ENCODE measurements at regions not wholly inside any gene's neighbourhood (a gene's known extent, or its start where the extent isn't known, plus 50 kb on each side); places are given as distances from the start of the nearest gene placed in this dataset.

DNA sequence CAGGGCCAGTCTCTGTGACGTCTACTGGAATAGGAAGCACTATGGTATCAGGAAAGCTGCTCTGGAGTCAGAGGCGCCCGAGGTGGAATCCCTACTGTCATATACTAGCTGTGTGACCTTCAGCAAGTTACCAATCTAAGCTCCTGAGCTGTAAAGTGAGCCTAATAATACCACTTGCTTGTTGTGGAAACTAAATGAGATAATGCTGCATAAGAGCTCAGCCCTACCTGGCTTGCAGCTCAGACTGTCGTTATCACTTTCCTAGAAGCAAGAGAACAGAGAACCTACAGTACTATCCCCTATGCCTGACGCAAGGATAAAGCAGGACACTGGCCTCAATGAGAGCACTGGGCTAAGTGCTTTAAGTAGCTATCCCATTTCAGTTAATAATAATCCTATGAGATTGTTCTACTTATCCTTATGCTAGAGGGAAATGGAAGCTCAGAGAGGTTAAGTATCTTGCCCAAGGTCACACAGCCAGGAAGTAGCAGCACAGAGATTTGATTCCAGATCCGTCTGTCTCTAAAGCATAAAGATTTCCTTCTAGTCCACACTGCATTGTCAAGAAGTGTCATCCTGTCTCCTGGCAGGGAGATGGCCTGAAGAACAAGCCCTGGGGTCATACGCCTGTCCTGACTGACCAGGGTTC is 195.2 kb downstream of the TLE3 start:
- no peak for DNase-seq
- no peak for ATAC-seq
- H3K4me1 Mint-ChIP-seq: no peaks in the 10 kb centered on the region
- H3K4me3 Mint-ChIP-seq: no peak overlapping the region
- no peaks in the 10 kb centered on the region for H3K9me3 Mint-ChIP-seq
- H3K27ac Mint-ChIP-seq: no peak overlapping the region
- peaks cover 6% of the 10 kb centered on the region for H3K27me3 Mint-ChIP-seq

DNA sequence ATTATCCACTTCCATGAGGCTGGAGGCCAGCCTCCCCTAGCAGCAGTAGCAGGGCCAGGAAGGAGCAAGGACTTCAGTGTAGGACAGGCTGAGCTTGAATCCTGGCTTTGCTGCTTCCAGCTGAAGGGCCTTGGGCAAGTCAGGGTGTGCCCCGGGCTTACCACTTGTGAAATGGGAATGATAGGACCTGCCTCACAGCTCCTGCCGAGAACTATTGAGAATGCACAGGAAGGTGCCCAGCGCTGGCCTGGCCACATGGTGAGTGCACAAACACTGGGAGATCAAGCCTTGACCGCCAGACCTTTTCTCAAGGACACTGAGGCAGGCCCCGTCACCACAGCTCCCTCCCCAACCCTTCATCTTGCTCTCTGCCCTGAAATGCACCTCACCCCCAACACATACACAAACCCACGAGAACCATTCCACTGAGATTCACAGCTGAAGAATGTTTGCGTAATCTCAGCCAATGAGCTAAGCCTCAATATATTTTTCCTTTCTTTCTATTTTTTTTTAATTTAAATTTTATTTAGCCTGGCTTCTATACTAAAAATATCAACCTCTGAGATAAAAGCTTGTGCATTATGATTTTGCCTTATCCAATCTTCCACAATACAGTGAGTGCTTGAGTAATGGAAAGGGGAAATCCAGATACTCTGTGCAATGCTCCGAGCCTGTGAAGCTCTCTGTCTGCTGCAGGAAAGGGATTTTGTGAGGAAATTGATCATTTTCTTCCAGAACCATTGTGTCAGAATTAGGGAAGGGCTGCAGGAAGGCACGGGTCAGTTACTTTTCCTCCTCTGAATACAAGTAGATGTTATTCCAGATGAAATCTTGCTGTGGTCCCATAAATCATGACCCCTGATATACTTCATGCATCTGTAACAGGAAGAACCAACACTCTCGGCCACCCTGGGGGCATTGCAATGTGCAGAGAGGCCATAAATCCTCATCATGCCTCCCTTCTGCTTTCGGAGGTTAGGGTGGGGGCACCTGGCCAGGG is 193.9 kb downstream of the TLE3 start:
- DNase-seq: no peak
- H3K4me3 Mint-ChIP-seq: no peak overlapping the region

DNA sequence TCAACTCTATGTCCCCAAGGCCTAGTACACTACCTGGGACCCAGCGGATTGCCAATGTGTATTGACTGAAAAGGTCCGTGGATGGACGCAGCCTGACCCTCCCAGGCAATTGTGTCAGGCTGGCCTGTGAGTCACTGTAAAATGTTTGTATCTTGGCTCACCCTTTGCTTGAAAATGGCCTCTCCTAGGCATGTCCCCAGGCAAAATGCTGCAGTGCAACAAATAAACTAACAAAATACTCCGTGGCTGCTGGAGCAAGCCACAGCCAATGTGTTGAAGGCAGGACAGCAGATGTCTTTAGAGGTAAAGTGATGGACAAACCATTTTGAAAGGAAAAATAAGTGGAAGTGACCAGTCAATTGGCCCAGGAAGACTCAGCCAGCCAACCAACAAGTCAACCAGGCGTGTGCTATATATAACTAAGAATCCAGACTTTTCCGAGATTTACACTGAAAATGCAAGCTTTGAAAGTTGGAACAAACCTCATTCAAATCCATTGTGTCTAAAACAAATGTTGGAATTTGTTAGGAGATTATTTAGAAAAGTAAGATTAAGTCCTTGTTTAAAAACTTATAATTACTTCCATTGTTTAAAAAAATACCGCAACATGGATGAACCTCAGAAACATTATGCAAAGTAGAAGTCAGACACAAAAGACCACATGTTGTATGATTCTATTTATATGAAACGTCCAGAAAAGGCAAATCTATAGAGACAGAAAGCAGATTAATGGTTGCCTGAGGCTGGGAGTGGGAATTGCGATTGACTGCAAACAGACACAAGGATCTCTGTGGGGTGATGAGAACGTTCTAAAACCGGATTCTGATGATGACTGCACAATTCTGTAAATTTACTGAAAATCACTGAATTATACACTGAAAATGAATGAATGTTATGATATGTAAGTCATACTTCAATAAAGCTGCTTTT is 191.2 kb downstream of the TLE3 start:
- no peaks in the 10 kb centered on the region for H3K4me1 Mint-ChIP-seq
- no peak for DNase-seq
- peaks cover 5% of the 10 kb centered on the region for H3K27me3 Mint-ChIP-seq
- ATAC-seq: no peak
- peaks cover 0 to 6% of the 10 kb centered on the region in 2 donors for H3K9me3 Mint-ChIP-seq
- no peak overlapping the region for H3K27ac Mint-ChIP-seq
- no peak overlapping the region for H3K4me3 Mint-ChIP-seq

More for the DNA sequence above, 193.9 kb downstream of the TLE3 start:
- ATAC-seq: no peak
- H3K27me3 Mint-ChIP-seq: peaks cover 6% of the 10 kb centered on the region
- H3K27ac Mint-ChIP-seq: no peak overlapping the region
- H3K4me1 Mint-ChIP-seq: no peaks in the 10 kb centered on the region
- no peaks in the 10 kb centered on the region for H3K9me3 Mint-ChIP-seq

DNA sequence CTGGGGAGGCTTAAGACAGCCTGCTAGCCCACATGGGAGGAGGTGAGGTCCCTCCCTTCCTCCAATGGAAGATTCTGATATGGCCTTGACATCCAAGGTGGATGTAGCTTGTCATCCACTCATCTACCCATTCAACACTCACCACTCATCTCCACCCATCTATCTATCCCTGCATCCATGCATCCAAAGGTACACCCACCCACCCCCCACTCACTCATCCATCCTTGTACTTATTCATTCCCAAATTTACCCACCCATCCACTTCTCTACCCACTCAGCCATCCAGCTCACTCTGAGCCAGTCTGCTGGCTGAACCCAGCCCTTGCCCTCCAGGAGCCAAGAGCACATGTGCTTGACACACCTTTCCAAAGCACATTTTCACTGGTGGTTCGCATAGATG is 189.7 kb downstream of the TLE3 start:
- Mint-ChIP-seq H3K4me3 (no peak overlapping the region), H3K27me3 (no peaks in the 10 kb centered on the region), H3K27ac (no peak overlapping the region), H3K9me3 (peaks cover 0 to 6% of the 10 kb centered on the region in 2 donors), H3K4me1 (no peaks in the 10 kb centered on the region)
- DNase-seq (no peak), ATAC-seq (no peak)

DNA sequence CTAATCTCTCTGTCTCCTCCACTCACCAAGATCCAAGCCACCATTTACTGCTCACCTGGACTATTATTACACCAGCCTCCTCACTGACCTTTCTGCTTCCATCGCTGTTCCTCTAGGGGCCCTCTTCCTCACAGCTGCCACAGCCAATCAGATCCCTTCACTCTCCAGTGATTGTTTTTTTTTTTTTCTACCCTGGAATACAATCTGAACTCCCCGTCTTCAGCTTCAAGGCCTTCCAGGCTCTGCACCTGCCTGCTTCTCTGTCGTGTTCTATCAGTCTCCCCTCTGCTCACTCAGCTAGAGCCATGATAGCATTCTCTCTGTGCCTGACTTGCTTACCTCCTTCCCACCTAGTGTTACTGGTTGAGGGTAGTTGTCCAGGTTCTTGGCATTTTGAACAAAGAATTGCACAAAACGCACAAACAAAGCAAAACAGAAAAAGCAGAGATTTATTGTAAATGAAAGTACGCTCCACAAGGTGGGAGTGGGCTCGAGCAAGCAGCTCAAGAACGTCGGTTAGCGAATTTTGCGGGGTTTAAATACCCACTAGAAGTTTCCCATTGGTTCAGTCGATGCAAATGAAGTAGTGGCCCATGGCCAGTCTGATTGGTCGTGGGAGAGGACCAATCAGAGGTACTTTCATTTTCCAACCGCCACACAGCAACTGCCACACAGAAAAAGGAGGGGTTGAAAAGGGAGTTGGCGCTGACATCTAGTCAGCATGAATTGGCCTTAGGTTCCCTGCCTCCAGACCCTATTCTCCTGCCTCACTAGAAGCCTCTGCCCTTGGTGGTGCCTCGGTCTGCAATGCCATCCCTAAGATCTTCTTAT is 188.9 kb downstream of the TLE3 start:
- Mint-ChIP-seq H3K27me3 (no peaks in the 10 kb centered on the region), H3K4me3 (no peak overlapping the region), H3K4me1 (no peaks in the 10 kb centered on the region), H3K27ac (no peak overlapping the region), H3K9me3 (peaks cover 0 to 6% of the 10 kb centered on the region in 2 donors)
- ATAC-seq: no peak
- no peak for DNase-seq

DNA sequence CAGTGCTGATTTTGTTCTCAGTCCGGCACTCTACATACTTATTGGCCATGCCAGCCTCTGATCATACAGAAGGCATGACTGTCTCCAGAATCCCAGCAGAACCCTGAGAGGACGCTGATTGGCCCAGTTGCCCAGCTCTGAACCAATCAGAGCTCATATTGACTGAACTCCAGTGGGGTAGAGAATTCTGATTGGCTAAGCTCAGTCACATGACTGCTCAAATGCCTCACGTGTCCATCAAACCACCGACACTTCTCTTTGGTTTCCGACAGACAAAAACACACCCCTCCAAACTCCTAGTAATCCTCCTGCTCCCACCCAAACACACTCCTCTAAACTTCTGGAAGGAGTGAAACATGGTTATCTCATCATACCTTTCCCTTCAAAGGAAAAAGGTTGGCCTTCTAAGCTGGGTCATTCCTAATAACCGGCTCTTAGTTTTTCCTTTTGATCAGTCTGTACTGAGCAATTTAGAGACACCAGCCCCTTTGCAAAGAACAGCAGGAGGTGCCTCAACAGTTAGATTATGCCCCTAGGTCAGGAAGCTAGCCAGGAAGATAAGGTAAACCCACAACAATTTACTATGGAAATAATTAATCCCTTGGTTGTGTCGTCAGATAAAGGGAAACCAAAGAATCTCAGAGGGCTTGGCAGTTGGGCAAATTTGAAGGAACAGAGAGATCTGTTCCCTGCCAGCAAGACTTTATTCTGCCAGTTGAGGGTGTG is 187.8 kb downstream of the TLE3 start:
- Mint-ChIP-seq H3K4me1 (no peaks in the 10 kb centered on the region), H3K4me3 (no peak overlapping the region), H3K9me3 (peaks cover 0 to 6% of the 10 kb centered on the region in 2 donors), H3K27ac (no peak overlapping the region), H3K27me3 (no peaks in the 10 kb centered on the region)
- ATAC-seq (no peak), DNase-seq (no peak)

DNA sequence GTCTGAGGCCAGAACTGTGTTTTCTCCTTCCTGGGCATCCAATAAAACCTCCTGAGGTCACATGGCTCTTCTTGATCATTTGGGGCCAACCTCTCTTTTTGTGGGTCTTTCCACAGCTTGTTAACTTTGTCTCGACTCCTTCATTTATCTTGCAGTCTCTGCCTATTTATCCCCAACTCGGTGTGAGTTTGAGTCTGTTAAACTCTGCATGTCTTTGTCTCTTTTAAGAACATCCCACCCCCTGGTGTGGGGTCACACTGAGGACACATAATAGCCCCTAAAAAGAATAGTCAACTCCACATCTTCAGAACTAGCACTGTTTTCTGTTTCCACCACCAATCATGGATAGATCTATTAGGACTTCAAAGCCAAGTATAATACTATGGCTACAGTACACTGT is 187.2 kb downstream of the TLE3 start:
- Mint-ChIP-seq H3K27ac (no peak overlapping the region), H3K4me1 (no peaks in the 10 kb centered on the region), H3K9me3 (peaks cover 0 to 6% of the 10 kb centered on the region in 2 donors), H3K4me3 (no peak overlapping the region), H3K27me3 (no peaks in the 10 kb centered on the region)
- DNase-seq (no peak), ATAC-seq (no peak)

DNA sequence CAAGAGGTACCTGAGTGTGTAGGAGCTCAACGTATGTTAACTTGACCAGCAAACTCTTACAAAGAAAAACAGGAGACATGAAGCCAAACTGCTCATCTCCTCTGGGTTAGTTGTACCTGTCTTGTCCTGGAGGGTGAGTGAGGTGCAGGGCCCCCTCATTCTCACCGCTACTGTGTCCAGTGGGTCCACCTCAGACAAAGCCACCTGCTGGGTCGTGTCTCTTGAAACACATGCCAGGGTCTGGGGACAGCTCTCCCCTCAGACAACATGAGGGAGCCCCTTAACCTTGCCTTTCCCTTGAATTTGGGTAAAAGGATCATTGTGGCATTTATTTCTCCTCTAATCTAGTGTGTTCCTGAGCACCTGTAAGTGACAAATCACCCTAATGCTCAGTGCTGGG is 185.6 kb downstream of the TLE3 start:
- Mint-ChIP-seq H3K27ac (peak overlapping the region in 1 of 2 donors; percentile 48), H3K4me3 (no peak overlapping the region), H3K27me3 (no peaks in the 10 kb centered on the region), H3K4me1 (no peaks in the 10 kb centered on the region), H3K9me3 (peaks cover 0 to 6% of the 10 kb centered on the region in 2 donors)
- DNase-seq (no peak), ATAC-seq (no peak)

DNA sequence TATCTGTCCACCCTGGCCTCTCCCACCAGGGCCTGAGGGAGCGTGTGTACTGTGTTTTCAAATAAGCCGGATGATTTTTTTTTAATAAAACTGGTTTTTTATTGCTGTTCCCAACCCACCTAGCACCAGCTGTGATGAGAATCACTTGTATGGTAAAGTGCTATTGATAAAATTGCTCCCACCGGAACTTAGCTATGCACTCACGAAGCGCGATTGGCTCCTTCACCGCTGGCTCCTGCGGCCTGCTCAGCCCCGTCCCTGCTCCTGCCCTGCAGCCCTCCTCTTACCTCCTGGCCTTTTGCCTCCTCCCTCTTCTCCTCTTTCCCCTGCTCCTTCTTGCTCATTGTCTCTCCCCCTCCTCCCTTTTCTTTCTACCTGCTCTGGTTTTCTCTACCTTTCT is 183.7 kb downstream of the TLE3 start:
- DNase-seq (no peak), ATAC-seq (no peak)
- H3K27ac Mint-ChIP-seq: no peak overlapping the region
- H3K9me3 Mint-ChIP-seq: peaks cover 0 to 6% of the 10 kb centered on the region in 2 donors
- no peak overlapping the region for H3K4me3 Mint-ChIP-seq
- no peaks in the 10 kb centered on the region for H3K27me3 Mint-ChIP-seq
- H3K4me1 Mint-ChIP-seq: no peaks in the 10 kb centered on the region

DNA sequence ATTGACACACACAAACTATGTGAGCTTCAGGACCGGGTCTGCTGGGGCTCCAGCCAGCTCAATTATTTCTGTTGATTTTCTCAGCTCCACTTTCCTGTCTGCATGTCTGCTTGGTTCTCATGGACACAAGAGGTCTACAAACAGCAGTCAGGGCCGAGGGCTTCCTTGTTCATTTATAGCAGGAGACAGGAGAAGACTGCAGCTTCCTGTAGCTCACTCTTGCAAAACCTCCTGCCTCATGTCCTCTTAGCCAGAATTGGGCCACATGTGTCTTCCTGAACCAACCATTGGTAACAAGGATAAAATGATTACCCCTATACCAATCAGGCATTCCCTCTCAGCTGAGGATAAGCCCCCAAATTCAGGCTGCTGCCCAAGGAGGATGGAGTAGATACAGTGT is 182.8 kb downstream of the TLE3 start:
- Mint-ChIP-seq H3K9me3 (peaks cover 0 to 6% of the 10 kb centered on the region in 2 donors), H3K4me3 (no peak overlapping the region), H3K27ac (no peak overlapping the region), H3K4me1 (no peaks in the 10 kb centered on the region), H3K27me3 (no peaks in the 10 kb centered on the region)
- DNase-seq (no peak), ATAC-seq (no peak)

DNA sequence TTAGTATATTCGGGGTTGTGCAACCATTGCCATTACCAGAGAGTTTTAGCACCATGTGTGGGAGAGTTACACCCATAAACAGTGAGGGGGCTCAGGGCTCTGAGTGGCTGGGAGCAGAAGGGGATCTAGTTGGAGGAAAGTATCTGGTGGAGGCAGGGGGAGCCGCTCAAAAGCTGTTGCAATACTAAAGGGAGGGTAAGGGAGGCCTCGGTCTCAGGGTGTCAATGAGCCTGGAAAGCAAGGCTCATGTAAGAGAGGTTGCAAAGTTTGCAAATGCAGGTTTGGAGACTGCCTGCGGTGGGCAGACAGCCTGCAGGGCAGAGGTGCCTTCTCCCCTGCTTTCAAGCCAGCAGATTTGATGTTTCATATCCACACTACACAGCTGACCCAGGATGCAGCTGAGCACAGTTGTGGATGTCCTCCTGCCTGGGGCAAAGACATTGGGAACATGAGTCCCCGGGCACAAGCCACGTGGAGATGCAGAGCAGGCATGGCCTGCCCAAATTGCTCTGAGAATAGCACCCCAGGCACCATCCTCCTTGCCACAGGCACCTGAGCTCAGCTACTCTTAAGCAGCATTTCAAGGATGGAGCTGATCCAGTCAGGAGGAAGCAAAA is 181.4 kb downstream of the TLE3 start:
- no peaks in the 10 kb centered on the region for H3K9me3 Mint-ChIP-seq
- H3K4me1 Mint-ChIP-seq: no peaks in the 10 kb centered on the region
- no peak for DNase-seq
- ATAC-seq: no peak
- H3K27ac Mint-ChIP-seq: no peak overlapping the region
- H3K27me3 Mint-ChIP-seq: no peaks in the 10 kb centered on the region
- no peak overlapping the region for H3K4me3 Mint-ChIP-seq

DNA sequence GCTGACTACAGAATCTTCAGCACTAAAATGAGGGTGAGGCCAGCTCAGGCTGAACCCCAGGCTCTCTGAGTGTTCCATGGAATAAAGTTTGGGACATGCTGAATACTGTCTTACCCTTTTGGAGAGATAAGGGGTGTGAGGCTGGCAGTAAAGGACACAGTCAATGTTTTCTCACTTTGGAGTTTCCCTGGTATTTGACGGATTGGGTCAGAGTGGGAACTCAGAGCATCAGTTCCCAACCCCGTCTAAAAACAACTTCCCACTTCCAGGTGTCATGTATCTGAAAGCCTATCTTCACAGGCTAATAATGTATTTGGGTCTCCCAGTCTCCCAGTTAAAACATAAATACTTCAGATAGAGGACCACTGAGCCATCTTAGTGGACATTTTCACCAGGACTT is 180.7 kb downstream of the TLE3 start:
- DNase-seq (no peak), ATAC-seq (no peak)
- no peak overlapping the region for H3K27ac Mint-ChIP-seq
- H3K4me1 Mint-ChIP-seq: no peaks in the 10 kb centered on the region
- no peaks in the 10 kb centered on the region for H3K9me3 Mint-ChIP-seq
- H3K4me3 Mint-ChIP-seq: no peak overlapping the region
- no peaks in the 10 kb centered on the region for H3K27me3 Mint-ChIP-seq

DNA sequence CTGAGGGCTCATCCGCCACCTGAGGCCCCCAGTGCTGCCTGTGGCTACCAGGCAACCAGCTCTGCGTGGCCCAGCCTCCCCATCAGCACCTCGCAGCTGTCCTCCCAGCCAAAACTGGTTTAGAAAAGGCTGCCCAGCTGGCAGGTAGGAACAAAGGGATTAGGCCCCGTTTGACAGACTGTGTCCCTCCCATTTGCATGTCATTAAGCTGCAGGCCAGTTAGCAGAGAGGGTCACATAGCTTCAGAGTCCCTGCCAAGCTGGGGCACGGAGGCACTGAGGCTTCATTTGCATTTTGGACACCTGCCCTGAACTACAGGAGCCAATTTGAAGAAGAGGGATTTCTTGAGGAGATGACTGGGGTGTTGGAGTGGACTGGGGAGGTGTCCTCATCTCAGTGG is 177.9 kb downstream of the TLE3 start:
- H3K27me3 Mint-ChIP-seq: no peaks in the 10 kb centered on the region

DNA sequence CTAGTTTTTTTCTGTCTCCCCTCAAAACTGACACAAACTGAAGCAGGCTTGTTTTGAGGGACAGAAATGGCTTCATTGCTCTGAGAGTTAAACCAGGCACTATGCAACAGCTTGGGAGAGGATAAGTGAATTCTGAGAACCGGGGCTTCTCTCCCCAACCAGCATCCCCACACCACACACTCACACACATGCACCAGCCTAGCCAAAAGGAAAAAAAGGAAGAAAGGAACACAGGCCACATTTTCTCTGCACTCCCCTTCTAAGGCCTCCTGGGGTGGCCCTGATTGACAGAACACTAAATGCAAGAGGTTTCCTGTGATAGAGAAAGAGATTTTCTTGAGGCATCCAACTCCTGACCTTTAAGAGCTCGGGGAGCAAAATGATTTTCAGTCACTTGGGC is 177.5 kb downstream of the TLE3 start:
- no peak for ATAC-seq
- no peak overlapping the region for H3K4me3 Mint-ChIP-seq
- peaks cover 18 to 25% of the 10 kb centered on the region in 2 donors for H3K9me3 Mint-ChIP-seq
- no peaks in the 10 kb centered on the region for H3K4me1 Mint-ChIP-seq
- H3K27me3 Mint-ChIP-seq: no peaks in the 10 kb centered on the region
- DNase-seq: no peak
- no peak overlapping the region for H3K27ac Mint-ChIP-seq

More for the DNA sequence above, 177.9 kb downstream of the TLE3 start:
- no peak overlapping the region for H3K27ac Mint-ChIP-seq
- H3K9me3 Mint-ChIP-seq: peaks cover 14 to 21% of the 10 kb centered on the region in 2 donors
- no peak overlapping the region for H3K4me3 Mint-ChIP-seq
- H3K4me1 Mint-ChIP-seq: no peaks in the 10 kb centered on the region
- ATAC-seq: no peak
- no peak for DNase-seq

Measured in stimulated activated naive CD8-positive, alpha-beta T cell treated with anti-CD3 and anti-CD28 coated beads, Interleukin-15, amount 100 ng/mL, for 72 hours (primary cell).